Lung (tissue), 11 donors: ENCODE measurements at regions not wholly inside any gene's neighbourhood (a gene's known extent, or its start where the extent isn't known, plus 50 kb on each side); places are given as distances from the start of the nearest gene placed in this dataset.

Source experiments
- ATAC-seq: fragments of 200-7000 bp; cut with Tn5 transposase; one replicate; pipeline ENCODE4 v1.9.1; 2020; ENCODE audit warnings: moderate number of reproducible peaks; ENCODE audit not compliant: insufficient read depth, low FRiP score
- DNase-seq, 3 donors: peaks; one replicate each; pipeline ENCODE4 v3.0.0-alpha.2; 2013 to 2017
- H3K27ac ChIP-seq, 2 donors: one replicate each; pipeline ENCODE4 v1.5.1; 2013; ENCODE audit warnings: mild to moderate bottlenecking in 2 of 2, moderate library complexity in 2 of 2, control low read depth in 1 of 2, inconsistent platforms in 1 of 2, low read depth in 1 of 2, low read length in 1 of 2
- H3K27me3 ChIP-seq, 3 donors: one replicate each; pipeline ENCODE4 v1.5.1; 2013; ENCODE audit warnings: low read length in 2 of 3; ENCODE audit not compliant: control insufficient read depth in 3 of 3, insufficient read depth in 3 of 3
- H3K36me3 ChIP-seq, 4 donors: one replicate each; pipeline ENCODE4 v1.5.1; 2013; ENCODE audit warnings: low read length in 4 of 4, mild to moderate bottlenecking in 1 of 4, moderate library complexity in 1 of 4; ENCODE audit not compliant: control insufficient read depth in 4 of 4, insufficient read depth in 4 of 4
- H3K4me1 ChIP-seq, 5 donors: one replicate each; pipeline ENCODE4 v1.5.1; 2013; ENCODE audit warnings: low read length in 5 of 5, mild to moderate bottlenecking in 2 of 5, moderate library complexity in 1 of 5; ENCODE audit not compliant: control insufficient read depth in 5 of 5, insufficient read depth in 5 of 5
- H3K4me3 ChIP-seq: one replicate; pipeline ENCODE4 v1.5.1; 2013; ENCODE audit warnings: mild to moderate bottlenecking, control low read depth, moderate library complexity
- H3K9ac ChIP-seq, 2 donors: one replicate each; pipeline ENCODE4 v1.5.1; 2013; ENCODE audit warnings: low read length in 2 of 2, control low read depth in 1 of 2; ENCODE audit not compliant: insufficient read depth in 1 of 2
- H3K9me3 ChIP-seq, 4 donors: one replicate each; pipeline ENCODE4 v1.5.1; 2013; ENCODE audit warnings: low read length in 3 of 4, mild to moderate bottlenecking in 1 of 4, moderate library complexity in 1 of 4; ENCODE audit not compliant: control insufficient read depth in 4 of 4, insufficient read depth in 3 of 4
- CTCF ChIP-seq: IDR thresholded peaks from 2 replicates; pipeline ENCODE4 v1.5.1; 2012; ENCODE audit warnings: mild to moderate bottlenecking; ENCODE audit errors: control extremely low read depth, extremely low read depth
- WGBS, 2 donors: extraction: QIAGEN DNeasy Blood & Tissue Kit; methylation state at CpG; one replicate each; pipeline ENCODE4 v1.1.7; 2013; 5-methylcytosine and 5-hydroxymethylcytosine counted together
- donor health status: control.
- donor health status: control.
- donor health status: Bipolar disorder and iron deficiency.
- donor health status: healthy.
- donor health status: DM: yes; HTN: yes; CAD: no.

GRCh38 chr5:135156715-135157404 lies 122.8 kb upstream of the PITX1 start:
- WGBS, 2 donors = 44 to 70% methylated on average over 11 of the region's 11 CpGs
- peaks cover 0 to 13% (median 5%) of the 10 kb centered on the region in 4 donors for H3K9me3 ChIP-seq

GRCh38 chr5:135156337-135156714 lies 122.3 kb upstream of the PITX1 start:
- H3K27me3 ChIP-seq = no peaks in the 10 kb centered on the region
- ATAC-seq = no peak
- H3K4me3 ChIP-seq = no peak overlapping the region
- DNase-seq = no peak
- no peak for TF ChIP-seq CTCF
- no peaks in the 10 kb centered on the region for H3K4me1 ChIP-seq
- 69 to 90% methylated on average over 6 of the region's 6 CpGs for WGBS, 2 donors
- H3K9me3 ChIP-seq = peaks cover 0 to 13% (median 5%) of the 10 kb centered on the region in 4 donors
- H3K36me3 ChIP-seq = no peaks in the 10 kb centered on the region
- H3K9ac ChIP-seq = no peak overlapping the region
- H3K27ac ChIP-seq = no peak overlapping the region

More at GRCh38 chr5:135156715-135157404, 122.8 kb upstream of the PITX1 start:
- Histone ChIP-seq H3K9ac (no peak overlapping the region), H3K27ac (no peak overlapping the region), H3K27me3 (no peaks in the 10 kb centered on the region), H3K36me3 (no peaks in the 10 kb centered on the region), H3K4me3 (no peak overlapping the region), H3K4me1 (no peaks in the 10 kb centered on the region)
- DNase-seq (no peak), ATAC-seq (no peak)
- no peak for TF ChIP-seq CTCF

- H3K9me3 ChIP-seq = peaks cover 0 to 13% (median 5%) of the 10 kb centered on the region in 4 donors
- H3K4me3 ChIP-seq = no peak overlapping the region
- no peaks in the 10 kb centered on the region for H3K4me1 ChIP-seq
- WGBS, 2 donors = 73 to 80% methylated on average over 4 of the region's 4 CpGs
- no peaks in the 10 kb centered on the region for H3K36me3 ChIP-seq
- DNase-seq = no peak
- no peak overlapping the region for H3K27ac ChIP-seq
- TF ChIP-seq CTCF = no peak
- H3K9ac ChIP-seq = no peak overlapping the region
- H3K27me3 ChIP-seq = no peaks in the 10 kb centered on the region
- ATAC-seq = no peak
Measured at GRCh38 chr5:135155616-135156214, 121.7 kb upstream of the PITX1 start.
